ENCODE measurements at regions not wholly inside any gene's neighbourhood (a gene's known extent, or its start where the extent isn't known, plus 50 kb on each side); places are given as distances from the start of the nearest gene placed in this dataset.

DNA sequence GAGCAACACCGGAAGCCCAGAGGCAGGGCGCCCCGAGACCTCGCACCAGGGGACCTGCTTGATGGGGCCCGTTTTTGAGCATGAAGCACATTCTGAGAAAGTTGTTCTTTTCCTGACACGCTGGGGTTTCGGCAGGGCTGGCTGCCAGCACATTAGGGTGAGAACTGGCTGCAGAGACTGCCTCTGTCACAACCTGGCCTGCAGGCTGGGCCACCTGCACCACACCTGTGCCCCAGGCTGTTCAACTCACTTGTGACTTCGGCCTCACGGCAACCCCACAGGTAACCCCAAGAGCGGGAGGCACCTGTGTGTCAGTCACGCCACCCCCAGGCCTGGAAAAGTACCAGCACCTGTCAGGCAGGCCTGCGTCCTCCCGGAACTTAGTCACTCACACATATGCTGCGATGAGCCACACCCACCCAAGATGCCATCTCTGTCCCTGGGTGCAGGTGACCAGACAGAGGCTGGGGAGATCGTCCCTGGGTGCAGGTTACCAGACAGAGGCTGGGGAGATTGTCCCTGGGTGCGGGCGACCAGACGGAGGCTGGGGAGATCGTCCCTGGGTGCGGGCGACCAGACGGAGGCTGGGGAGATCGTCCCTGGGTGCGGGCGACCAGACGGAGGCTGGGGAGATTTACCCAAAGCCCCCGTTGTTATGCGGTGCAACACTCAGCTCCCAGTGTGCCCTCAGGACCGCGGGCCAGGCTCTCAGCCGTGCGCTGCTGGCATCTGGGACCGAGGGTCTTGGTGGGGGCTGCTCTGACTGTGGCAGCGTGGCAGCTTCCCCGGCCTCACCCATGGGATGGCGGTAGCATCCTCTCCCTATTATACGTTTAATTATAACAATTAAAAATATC is 82.5 kb upstream of the BHLHE23 start:
- Histone ChIP-seq H3K9me3 (ENCODE audit: control insufficient read depth in 4 of 4, insufficient read depth in 3 of 4, low read length in 3 of 4) (no peaks in the 10 kb centered on the region), H3K9ac (ENCODE audit: insufficient read depth in 1 of 2, low read length in 2 of 2) (no peak overlapping the region), H3K4me3 (no peak overlapping the region), H3K36me3 (ENCODE audit: control insufficient read depth in 4 of 4, insufficient read depth in 4 of 4, low read length in 4 of 4) (no peaks in the 10 kb centered on the region), H3K27ac (ENCODE audit: low read depth in 1 of 2, low read length in 1 of 2) (no peak overlapping the region), H3K27me3 (ENCODE audit: control insufficient read depth in 3 of 3, insufficient read depth in 3 of 3, low read length in 2 of 3) (peaks cover 0 to 26% (median 5%) of the 10 kb centered on the region in 3 donors), H3K4me1 (ENCODE audit: control insufficient read depth in 5 of 5, insufficient read depth in 5 of 5, low read length in 5 of 5) (no peaks in the 10 kb centered on the region)
- WGBS, 2 donors: 81 to 87% methylated on average over 37 of the region's 37 CpGs
- TF ChIP-seq, protein P1, sequence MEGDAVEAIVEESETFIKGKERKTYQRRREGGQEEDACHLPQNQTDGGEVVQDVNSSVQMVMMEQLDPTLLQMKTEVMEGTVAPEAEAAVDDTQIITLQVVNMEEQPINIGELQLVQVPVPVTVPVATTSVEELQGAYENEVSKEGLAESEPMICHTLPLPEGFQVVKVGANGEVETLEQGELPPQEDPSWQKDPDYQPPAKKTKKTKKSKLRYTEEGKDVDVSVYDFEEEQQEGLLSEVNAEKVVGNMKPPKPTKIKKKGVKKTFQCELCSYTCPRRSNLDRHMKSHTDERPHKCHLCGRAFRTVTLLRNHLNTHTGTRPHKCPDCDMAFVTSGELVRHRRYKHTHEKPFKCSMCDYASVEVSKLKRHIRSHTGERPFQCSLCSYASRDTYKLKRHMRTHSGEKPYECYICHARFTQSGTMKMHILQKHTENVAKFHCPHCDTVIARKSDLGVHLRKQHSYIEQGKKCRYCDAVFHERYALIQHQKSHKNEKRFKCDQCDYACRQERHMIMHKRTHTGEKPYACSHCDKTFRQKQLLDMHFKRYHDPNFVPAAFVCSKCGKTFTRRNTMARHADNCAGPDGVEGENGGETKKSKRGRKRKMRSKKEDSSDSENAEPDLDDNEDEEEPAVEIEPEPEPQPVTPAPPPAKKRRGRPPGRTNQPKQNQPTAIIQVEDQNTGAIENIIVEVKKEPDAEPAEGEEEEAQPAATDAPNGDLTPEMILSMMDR (IDR thresholded peaks at IDR 0.05; ENCODE audit: control extremely low read depth, extremely low read depth): no peak
- ATAC-seq (ENCODE audit: insufficient read depth, low FRiP score) (no peak), DNase-seq (no peak)

DNA sequence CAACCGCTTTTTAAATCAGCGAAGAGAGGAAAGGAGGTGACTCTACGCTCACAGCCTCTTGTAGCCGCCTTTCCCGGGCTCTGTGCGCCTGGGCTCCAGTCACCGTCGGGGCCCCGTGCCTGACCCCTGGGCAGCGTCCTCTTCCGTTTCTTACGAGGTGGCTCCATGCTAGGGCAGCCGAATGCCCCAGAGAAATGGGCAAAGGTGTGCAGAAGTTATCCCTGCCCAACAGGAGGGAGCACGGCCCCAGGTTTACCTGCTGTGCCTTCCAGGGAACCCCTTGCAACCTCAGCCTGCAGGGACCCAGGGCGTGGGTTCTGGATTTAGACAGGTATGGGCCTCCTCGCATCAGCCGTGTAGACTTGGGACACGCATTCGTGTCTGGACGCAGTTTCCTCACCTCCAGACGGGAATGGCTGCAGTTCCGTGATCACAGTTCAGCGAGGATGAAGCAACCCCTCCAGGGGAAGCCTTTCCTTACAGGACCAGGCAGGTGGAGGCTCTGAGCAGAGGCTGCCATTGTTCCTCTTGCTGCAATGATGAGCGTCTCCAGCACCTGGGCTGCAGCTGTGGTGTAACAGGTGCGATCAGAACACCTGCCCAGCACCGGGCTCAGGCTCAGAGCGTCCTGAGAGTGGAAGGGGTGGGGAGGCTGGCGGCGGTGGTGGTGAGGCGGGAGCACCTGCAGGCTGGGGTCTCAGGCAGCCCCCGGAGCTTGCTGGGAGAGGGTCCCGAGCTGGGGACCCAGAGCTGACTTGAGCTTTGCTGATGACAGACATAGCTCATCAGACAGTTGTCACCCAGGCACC is 81.3 kb upstream of the BHLHE23 start:
- WGBS, 2 donors: 81 to 86% methylated on average over 32 of the region's 32 CpGs
- H3K27me3 ChIP-seq (ENCODE audit: control insufficient read depth in 3 of 3, insufficient read depth in 3 of 3, low read length in 2 of 3): peaks cover 0 to 24% (median 5%) of the 10 kb centered on the region in 3 donors
- H3K36me3 ChIP-seq (ENCODE audit: control insufficient read depth in 4 of 4, insufficient read depth in 4 of 4, low read length in 4 of 4): no peaks in the 10 kb centered on the region
- no peaks in the 10 kb centered on the region for H3K4me1 ChIP-seq (ENCODE audit: control insufficient read depth in 5 of 5, insufficient read depth in 5 of 5, low read length in 5 of 5)
- H3K9me3 ChIP-seq (ENCODE audit: control insufficient read depth in 4 of 4, insufficient read depth in 3 of 4, low read length in 3 of 4): no peaks in the 10 kb centered on the region
- ATAC-seq (ENCODE audit: insufficient read depth, low FRiP score): no peak
- TF ChIP-seq, protein P1 (IDR thresholded peaks at IDR 0.05; ENCODE audit: control extremely low read depth, extremely low read depth): no peak
- no peak overlapping the region for H3K27ac ChIP-seq (ENCODE audit: low read depth in 1 of 2, low read length in 1 of 2)
- H3K4me3 ChIP-seq: no peak overlapping the region
- DNase-seq: peak in 1 of 3 donors; percentile 9
- no peak overlapping the region for H3K9ac ChIP-seq (ENCODE audit: insufficient read depth in 1 of 2, low read length in 2 of 2)

DNA sequence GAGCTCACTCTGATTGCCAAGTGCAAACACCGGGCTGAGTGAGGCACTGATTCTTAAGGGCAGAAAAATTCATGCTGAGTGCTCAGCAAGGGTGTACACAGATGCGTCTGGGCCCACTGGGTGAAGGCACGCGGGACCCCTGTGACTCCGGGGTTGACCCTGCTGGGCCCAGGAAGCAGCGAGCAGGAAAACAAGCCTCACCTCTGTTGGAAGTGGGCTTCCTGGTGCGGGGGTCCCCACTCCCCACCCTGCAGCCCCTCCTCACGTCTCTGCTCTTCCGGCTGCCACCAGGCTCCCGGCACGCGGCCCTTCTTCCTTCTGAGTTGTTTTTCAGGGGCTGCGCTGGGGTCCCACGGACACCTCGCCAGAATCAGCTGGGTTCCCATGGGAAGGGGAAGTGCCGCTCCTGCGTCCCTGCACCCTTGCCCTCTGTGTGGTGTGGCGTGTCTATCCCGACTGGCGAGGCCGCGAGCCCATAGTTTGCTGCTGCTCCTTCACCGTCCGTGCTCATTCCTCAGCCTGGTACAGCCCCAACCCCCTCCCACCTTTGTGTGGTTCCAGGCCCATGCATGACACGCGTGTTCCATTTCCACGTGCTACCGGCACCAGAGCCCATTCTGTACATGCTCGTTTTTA is 80.6 kb upstream of the BHLHE23 start:
- TF ChIP-seq, protein P1 (IDR thresholded peaks at IDR 0.05; ENCODE audit: control extremely low read depth, extremely low read depth): no peak
- Histone ChIP-seq H3K27me3 (ENCODE audit: control insufficient read depth in 3 of 3, insufficient read depth in 3 of 3, low read length in 2 of 3) (peaks cover 0 to 25% (median 5%) of the 10 kb centered on the region in 3 donors), H3K4me1 (ENCODE audit: control insufficient read depth in 5 of 5, insufficient read depth in 5 of 5, low read length in 5 of 5) (no peaks in the 10 kb centered on the region), H3K27ac (ENCODE audit: low read depth in 1 of 2, low read length in 1 of 2) (no peak overlapping the region), H3K9ac (ENCODE audit: insufficient read depth in 1 of 2, low read length in 2 of 2) (no peak overlapping the region), H3K9me3 (ENCODE audit: control insufficient read depth in 4 of 4, insufficient read depth in 3 of 4, low read length in 3 of 4) (no peaks in the 10 kb centered on the region), H3K4me3 (no peak overlapping the region), H3K36me3 (ENCODE audit: control insufficient read depth in 4 of 4, insufficient read depth in 4 of 4, low read length in 4 of 4) (no peaks in the 10 kb centered on the region)
- ATAC-seq (ENCODE audit: insufficient read depth, low FRiP score) (no peak), DNase-seq (no peak)
- WGBS, 2 donors: 68 to 76% methylated on average over 28 to 29 of the region's 29 CpGs
